ENCODE measurements at regions not wholly inside any gene's neighbourhood (a gene's known extent, or its start where the extent isn't known, plus 50 kb on each side); places are given as distances from the start of the nearest gene placed in this dataset.

GRCh38 chr2:235141411-235142128, 189.8 kb downstream of the SH3BP4 start:
- TF ChIP-seq, protein P1, sequence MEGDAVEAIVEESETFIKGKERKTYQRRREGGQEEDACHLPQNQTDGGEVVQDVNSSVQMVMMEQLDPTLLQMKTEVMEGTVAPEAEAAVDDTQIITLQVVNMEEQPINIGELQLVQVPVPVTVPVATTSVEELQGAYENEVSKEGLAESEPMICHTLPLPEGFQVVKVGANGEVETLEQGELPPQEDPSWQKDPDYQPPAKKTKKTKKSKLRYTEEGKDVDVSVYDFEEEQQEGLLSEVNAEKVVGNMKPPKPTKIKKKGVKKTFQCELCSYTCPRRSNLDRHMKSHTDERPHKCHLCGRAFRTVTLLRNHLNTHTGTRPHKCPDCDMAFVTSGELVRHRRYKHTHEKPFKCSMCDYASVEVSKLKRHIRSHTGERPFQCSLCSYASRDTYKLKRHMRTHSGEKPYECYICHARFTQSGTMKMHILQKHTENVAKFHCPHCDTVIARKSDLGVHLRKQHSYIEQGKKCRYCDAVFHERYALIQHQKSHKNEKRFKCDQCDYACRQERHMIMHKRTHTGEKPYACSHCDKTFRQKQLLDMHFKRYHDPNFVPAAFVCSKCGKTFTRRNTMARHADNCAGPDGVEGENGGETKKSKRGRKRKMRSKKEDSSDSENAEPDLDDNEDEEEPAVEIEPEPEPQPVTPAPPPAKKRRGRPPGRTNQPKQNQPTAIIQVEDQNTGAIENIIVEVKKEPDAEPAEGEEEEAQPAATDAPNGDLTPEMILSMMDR (conservative IDR thresholded peaks at IDR 0.05 in 1 of 2, IDR thresholded peaks at IDR 0.05 in 1 of 2; ENCODE audit: extremely low read depth in 1 of 2, insufficient read depth in 1 of 2, low read depth in 1 of 2, low read length in 2 of 2), result no peak
- no peak for TF ChIP-seq EZH2 (IDR thresholded peaks at IDR 0.05; ENCODE audit: borderline replicate concordance, low read length)
